PC-3 (cell line): ENCODE measurements at regions not wholly inside any gene's neighbourhood (a gene's known extent, or its start where the extent isn't known, plus 50 kb on each side); places are given as distances from the start of the nearest gene placed in this dataset.

Experiments
- EZH2phosphoT487 ChIP-seq: fragments of 300-600 bp; sonication (generic); IDR thresholded peaks from 2 replicates; pipeline ENCODE4 v1.6.1; 2018; ENCODE audit warnings: mild to moderate bottlenecking, antibody characterized with exemption, low read length, borderline replicate concordance
- TF ChIP-seq, protein P1 (sequence below): fragments of 300-600 bp; sonication (generic); conservative IDR thresholded peaks from 2 replicates; pipeline ENCODE4 v1.5.1; 2017; ENCODE audit warnings: antibody characterized with exemption, low read depth, mild to moderate bottlenecking, low read length

DNA sequence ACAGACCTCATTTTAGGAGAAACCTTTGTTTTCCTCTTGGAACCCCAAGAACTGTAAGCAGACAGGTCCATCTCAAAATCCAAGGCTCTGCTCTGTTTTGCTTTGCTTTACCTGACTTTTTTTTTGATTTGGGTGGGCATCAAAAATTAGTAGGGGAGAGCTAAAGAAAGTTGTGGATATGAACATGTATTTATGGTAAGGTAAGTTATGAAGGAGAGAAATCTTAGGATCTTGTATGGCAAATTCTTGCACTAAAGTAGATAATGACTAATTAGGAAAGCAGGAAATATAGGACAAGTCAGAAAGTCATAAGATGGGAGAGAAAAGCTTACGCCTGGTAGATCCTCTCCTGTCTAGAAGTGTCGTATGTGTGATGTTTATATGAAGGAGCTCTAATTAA is 116.1 kb upstream of the VPREB1 start:
- TF ChIP-seq, protein P1, sequence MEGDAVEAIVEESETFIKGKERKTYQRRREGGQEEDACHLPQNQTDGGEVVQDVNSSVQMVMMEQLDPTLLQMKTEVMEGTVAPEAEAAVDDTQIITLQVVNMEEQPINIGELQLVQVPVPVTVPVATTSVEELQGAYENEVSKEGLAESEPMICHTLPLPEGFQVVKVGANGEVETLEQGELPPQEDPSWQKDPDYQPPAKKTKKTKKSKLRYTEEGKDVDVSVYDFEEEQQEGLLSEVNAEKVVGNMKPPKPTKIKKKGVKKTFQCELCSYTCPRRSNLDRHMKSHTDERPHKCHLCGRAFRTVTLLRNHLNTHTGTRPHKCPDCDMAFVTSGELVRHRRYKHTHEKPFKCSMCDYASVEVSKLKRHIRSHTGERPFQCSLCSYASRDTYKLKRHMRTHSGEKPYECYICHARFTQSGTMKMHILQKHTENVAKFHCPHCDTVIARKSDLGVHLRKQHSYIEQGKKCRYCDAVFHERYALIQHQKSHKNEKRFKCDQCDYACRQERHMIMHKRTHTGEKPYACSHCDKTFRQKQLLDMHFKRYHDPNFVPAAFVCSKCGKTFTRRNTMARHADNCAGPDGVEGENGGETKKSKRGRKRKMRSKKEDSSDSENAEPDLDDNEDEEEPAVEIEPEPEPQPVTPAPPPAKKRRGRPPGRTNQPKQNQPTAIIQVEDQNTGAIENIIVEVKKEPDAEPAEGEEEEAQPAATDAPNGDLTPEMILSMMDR: no peak
- no peak for TF ChIP-seq EZH2phosphoT487
